ENCODE measurements at regions not wholly inside any gene's neighbourhood (a gene's known extent, or its start where the extent isn't known, plus 50 kb on each side); places are given as distances from the start of the nearest gene placed in this dataset.

- TF ChIP-seq REST (IDR thresholded peaks at IDR 0.05; ENCODE audit: low read depth) (no peak), SP1 (IDR thresholded peaks at IDR 0.05; ENCODE audit: low read depth) (no peak), CBX3 (IDR thresholded peaks at IDR 0.05; ENCODE audit: low read depth) (no peak), POLR2A (IDR thresholded peaks at IDR 0.05; ENCODE audit: borderline replicate concordance, extremely low read depth, insufficient read depth, insufficient read length) (no peak), YY1 (IDR thresholded peaks at IDR 0.05; ENCODE audit: extremely low read depth, insufficient replicate concordance, low read depth, low read length) (no peak), TCF7L2 (IDR thresholded peaks at IDR 0.05; ENCODE audit: borderline replicate concordance, extremely low read depth, insufficient read depth, insufficient read length) (no peak), CTCF (IDR thresholded peaks at IDR 0.05 in 2 of 3, conservative IDR thresholded peaks at IDR 0.05 in 1 of 3; ENCODE audit: borderline replicate concordance in 1 of 3, insufficient read depth in 1 of 3, low read depth in 2 of 3, low read length in 2 of 3) (no peak)
Measured at GRCh38 chr2:8209494-8209893, 472.4 kb upstream of the ID2 start (continued).

GRCh38 chr2:8211384-8211783 is 470.5 kb upstream of the ID2 start:
- ATAC-seq (no peak), DNase-seq (ENCODE audit: low read depth, low spot score) (no peak)
- no peaks in the 10 kb centered on the region for H3K36me3 ChIP-seq (ENCODE audit: control insufficient read depth in 1 of 2, insufficient read depth in 2 of 2, low read length in 2 of 2)
- RAD21 ChIA-PET (ENCODE audit: low non-redundant PET in 1 of 2, low total read pairs in 2 of 2, uncharacterized antibody in 2 of 2, unreplicated experiment in 2 of 2) = no interaction called here
- no peaks in the 10 kb centered on the region for H3K79me2 ChIP-seq (ENCODE audit: insufficient read depth, low read length)
- H3K9me3 ChIP-seq (ENCODE audit: control insufficient read depth in 1 of 2, insufficient read depth in 1 of 2, low read depth in 1 of 2, low read length in 2 of 2) = peaks cover 4 to 6% of the 10 kb centered on the region in 2 experiments; a peak in 2 of 4 replicates
- POLR2A ChIA-PET = no interaction called here
- H4K20me1 ChIP-seq (ENCODE audit: insufficient read depth) = no peaks in the 10 kb centered on the region
- no peaks in the 10 kb centered on the region for H3K27me3 ChIP-seq (ENCODE audit: insufficient read depth, low read length)
- H2AFZ ChIP-seq (ENCODE audit: low read depth, low read length, poor library complexity, severe bottlenecking) = no peak overlapping the region
- no TSS peak for BruUV-seq (replicated peaks)
- no peak overlapping the region for H3K9ac ChIP-seq (ENCODE audit: low read length)
- no peaks in the 10 kb centered on the region for H3K9me2 ChIP-seq (ENCODE audit: insufficient read depth)
- intact Hi-C loops (cut with micrococcal nuclease) = no loop called here
- peaks cover 3 to 8% of the 10 kb centered on the region in 2 experiments; a peak in 2 of 4 replicates for H3K4me1 ChIP-seq (ENCODE audit: control insufficient read depth in 1 of 2, insufficient read depth in 2 of 2, low read length in 2 of 2)
- no peak overlapping the region for H3K4me3 ChIP-seq (replicated peaks in 1 of 2; ENCODE audit: low read depth in 1 of 2, low read length in 2 of 2)
- H3K27ac ChIP-seq (ENCODE audit: low read depth, low read length) = no peak overlapping the region
- H3K4me2 ChIP-seq (ENCODE audit: low read length) = no peak overlapping the region
- CTCF ChIA-PET = no interaction called here
- TF ChIP-seq ZFX (IDR thresholded peaks at IDR 0.05) = no peak
- TF ChIP-seq ZBTB33 (IDR thresholded peaks at IDR 0.05; ENCODE audit: extremely low read depth, insufficient replicate concordance, low read length) = no peak
- TF ChIP-seq FOSL1 (IDR thresholded peaks at IDR 0.05; ENCODE audit: low read depth) = no peak
- TF ChIP-seq JUND (IDR thresholded peaks at IDR 0.05) = no peak
- no peak for TF ChIP-seq SIN3A (IDR thresholded peaks at IDR 0.05; ENCODE audit: low read depth)
- no peak for TF ChIP-seq TCF7L2 (IDR thresholded peaks at IDR 0.05; ENCODE audit: borderline replicate concordance, extremely low read depth, insufficient read depth, insufficient read length)
- TF ChIP-seq EZH2phosphoT487 (IDR thresholded peaks at IDR 0.05; ENCODE audit: borderline replicate concordance) = no peak
- no peak for TF ChIP-seq RAD21 (IDR thresholded peaks at IDR 0.05; ENCODE audit: low read depth)
- TF ChIP-seq EZH2 (IDR thresholded peaks at IDR 0.05) = no peak
- no peak for TF ChIP-seq ELF1 (IDR thresholded peaks at IDR 0.05; ENCODE audit: borderline replicate concordance, low read depth)
- TF ChIP-seq ZNF274 (IDR thresholded peaks at IDR 0.05; ENCODE audit: low read depth, low read length) = no peak
